ENCODE measurements at regions not wholly inside any gene's neighbourhood (a gene's known extent, or its start where the extent isn't known, plus 50 kb on each side); places are given as distances from the start of the nearest gene placed in this dataset.
"Not testable (repeated sequence)": the region's sequence is repeated elsewhere in the genome, so short reads cannot be mapped to it uniquely, and the experiment has no call there.

DNA sequence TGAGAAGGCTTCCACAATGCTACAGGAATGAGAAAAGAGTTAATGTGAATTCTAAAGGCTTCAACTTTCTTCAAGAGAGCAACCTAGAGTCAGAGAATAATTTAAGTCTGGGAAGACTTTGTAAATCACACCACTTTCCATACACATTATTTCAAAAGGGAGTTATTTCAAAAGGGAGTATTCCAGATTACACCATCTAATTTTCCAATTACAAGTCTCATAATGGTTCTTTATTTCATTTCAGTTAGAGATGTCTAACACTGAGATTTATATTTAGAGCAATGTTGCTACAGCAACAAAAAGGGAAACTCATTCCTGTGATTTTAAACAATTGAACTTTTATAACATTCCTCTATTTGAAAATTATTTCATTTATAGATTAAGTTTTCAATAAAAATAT, 98.8 kb upstream of the DST start:
- no peak for DNase-seq

DNA sequence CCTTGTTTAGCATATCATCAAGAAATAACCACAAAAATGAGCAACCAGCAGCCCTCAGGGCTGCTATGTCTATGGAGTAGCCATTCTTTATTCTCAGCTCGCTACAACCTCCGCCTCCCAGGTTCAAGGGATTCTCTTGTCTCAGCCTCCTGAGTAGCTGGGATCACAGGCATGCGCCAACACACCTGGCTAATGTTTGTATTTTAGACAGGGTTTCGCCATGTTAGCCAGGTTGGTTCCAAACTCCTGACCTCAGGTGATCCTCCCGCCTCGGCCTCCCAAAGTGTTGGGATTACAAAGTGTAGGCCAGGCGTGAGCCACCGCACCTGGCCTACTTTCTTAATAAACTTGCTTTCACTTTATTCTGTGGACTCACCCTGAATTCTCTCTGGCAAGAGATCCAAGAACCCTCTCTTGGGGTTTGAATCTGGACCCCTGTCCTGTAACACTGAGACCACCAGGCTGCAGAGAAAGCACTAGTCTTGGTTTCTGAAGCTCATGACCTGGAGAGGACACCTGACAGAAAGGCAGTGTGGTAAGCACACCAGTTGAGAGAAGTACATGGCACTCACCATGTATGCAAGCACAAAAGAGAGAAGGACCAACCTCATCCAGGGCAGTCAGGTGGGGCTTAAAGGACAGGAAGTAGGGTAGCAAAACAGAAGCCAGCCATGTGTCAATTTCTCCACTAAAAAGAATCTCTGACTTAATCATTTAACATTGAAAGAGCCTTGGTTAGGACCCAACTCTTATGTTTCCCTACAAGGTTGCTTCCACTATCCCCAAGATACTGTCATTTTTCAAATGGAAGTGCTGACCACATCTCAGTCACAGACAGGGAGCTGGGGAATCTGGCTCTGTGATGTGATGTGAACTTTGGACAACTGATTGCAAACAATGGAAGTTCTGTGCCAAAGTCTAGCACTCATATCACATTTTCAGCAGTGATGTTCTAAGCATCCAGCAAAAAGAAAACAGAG, 97.4 kb upstream of the DST start:
- no peak for DNase-seq

DNA sequence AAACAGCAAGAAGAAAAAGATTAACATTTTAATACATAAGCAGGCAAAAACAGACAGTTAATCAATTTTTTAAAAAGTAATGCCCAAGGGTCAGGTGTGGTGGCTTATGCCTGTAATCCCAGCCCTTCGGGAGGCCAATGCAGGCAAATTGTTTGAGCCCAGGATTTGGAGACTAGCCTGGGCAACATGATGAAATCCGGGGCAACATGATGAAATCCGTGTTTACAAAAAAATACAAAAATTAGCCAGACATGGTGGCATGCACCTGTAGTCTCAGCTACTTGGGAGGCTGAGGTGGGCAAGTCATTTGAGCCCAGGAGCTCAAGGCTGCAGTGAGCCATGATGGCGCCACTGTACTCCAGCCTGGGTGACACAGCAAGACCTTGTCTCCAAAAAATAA, 94.1 kb upstream of the DST start:
- DNase-seq = no peak

DNA sequence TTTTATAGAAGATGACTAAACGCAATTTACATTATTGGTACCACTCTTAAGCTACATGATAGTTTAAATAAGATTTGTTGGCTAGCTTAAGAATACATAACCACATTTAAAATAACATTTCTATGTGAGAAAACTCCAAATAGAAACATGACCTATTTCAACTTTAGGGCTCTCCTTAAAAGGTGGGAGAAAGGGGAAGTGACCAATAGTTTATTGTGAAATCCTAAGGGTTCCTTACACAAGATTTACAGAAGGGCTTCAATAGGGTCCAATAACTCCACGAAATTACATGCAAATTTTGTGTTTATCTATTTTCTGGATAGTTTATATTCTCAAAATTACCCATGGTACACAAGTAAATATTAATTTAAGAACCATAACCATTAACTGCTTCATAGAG, 91.6 kb upstream of the DST start:
- no peak for DNase-seq

DNA sequence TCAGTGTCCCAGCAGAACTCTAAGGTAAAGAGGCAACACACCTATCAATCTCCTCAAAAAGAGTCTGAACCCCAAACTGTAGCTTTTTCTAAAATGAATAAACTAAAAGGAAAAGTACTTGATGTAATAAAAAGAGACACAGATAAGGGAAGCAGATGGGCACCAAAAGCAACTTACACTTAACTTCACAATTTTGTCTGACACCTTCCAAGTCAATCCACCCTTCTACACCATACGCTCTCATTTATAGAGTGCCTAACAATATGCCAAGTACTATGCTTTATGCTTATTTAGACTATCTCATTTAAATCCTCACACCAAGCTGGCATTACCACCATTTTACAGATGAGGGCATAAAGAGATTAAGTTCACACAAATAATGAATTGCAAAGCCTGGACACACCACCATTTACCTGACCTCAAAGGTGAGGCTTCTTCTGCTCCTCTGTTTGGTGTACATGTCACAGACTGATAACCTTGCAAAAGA, 90.6 kb upstream of the DST start:
- no peak for DNase-seq

DNA sequence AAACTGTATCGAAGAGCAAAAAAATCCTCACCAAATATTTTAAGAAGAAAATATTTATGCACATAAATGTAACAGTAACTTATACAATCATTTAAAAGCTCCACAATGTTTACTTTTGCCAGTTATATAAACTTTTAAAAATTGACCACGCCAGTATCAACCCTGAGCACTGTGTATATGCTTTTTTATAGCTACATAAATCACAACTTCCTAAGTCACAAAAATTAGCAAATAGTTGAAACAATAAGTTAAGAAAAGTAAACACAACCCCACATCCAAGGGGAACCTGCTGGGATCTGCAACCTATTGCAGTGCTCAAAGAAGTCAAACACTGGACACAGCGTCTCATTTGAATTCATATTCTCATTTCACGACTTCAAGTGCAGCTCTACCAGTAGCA, 89.8 kb upstream of the DST start:
- DNase-seq = no peak

DNA sequence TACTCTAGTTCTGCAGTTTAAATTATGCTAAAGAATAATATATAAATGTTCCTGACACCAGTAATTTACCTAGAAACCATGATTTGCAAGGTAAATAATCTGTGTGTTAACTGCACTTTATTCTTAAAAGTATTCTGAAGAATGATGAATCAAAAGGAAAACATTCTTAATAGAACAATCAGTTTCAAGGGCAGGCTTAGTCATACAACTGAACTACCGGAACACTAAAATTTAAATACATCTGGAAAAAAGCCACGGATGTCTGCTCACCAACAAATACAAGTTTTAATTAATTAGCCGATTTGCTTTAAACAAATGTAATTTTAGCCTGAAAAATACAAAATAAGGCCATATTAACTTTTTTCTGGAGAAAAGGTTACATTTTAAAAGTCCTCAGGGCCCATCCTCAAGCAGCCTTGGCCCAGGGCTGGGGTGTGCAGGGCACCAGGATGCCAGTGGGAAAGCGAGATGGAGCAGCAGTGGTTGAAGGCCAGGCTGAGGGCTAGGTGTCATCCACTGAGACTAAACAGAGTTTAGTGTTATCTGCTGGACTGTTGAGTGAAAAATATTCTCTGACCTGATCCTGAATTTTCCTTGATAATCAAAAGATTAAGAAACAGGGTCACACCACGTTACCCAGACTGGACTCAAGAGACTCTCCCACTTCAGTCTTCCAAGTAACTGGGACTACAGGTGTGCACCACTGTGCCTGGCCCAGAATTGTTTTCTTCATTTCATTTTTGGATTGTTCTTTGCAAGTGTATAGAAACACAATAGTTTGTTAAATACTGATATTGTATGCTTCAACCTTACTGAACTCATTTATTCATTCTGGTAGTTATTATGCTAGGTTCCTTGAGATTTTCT, 88.2 kb upstream of the DST start:
- no peak for DNase-seq

DNA sequence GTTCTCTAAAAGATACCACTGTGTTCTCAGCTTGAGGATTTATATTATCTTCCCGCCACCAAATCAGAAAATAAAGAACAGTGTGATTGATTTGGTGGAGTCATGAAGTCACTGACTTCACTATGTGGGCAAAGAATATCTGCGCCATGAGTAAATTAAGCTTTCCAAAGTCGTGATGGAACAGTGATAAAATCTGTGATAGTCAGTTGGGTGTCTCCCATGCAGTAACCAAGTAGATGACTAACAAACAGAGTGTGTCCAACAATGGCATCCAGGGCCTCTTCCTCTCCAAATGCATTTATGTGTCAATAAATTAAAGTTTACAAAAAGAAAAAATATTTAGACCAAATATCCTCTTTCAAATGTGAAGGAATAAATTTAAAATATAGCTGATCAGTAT, 87.0 kb upstream of the DST start:
- DNase-seq = no peak

DNA sequence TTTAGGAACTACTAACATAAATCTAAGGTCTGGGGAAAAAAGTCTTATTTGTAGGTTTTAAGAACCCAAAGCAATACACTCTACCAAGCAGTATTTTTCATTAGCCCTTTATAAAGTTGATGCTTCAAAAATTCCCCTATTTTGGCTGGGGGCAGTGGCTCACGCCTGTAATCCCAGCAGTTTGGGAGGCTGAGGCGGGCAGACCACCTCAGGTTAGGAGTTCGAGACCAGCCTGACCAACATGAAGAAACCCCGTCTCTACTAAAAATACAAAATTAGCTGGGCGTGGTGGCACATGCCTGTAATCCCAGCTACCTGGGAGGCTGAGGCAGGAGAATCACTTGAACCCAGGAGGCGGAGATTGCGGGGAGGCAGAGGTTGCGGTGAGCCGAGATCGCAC, 86.5 kb upstream of the DST start:
- not testable (repeated sequence) for DNase-seq

DNA sequence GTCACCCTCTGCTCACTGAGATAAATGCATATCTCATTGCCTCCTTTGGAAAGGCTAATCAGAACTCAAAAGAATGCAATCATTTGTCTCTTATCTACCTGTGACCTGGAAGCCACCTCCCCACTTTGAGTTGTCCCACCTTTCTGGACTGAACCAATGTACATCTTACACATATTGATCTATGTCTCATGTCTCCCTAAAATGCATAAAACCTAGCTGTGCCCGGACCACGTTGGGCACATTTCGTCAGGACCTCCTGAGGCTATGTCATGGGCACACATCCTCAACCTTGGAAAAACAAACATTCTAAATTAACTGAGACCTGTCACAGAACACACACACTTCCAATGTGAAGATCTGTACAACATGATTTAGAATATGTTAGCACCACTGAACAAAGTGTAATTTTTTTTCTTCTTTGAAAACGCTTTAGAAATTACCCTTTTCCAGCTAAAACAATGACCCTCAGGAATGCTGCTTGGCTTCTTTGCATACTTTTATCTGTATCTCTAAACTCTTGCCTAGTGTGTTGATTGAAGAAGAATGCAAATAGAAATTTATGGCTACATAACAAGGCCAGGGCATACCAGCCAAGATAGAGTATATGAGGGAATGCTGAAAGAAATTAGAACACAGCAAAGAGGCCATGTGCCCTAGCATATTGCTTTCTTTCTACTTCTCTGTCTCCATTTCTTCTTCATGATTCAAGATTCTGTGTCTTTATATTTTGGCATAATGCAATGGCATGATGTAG, 84.6 kb upstream of the DST start:
- no peak for DNase-seq

DNA sequence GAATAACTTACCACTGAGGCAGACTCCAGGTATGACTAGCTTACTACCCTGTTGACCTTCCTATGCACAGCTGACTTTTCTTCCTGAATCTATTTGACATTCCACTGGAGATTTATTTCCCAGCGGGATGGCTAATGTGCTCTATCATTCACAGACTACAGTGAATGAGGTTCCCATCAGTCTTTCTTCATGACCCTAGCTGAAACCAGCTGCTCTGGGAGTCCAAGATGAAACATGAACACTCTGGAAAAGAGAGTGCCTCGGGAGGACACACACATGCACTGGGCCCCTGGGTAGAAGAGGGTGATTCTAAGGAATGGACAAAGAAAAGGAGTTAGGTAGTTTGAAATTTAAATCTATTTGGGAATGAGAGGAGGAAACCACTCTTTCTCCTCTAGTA, 82.6 kb upstream of the DST start:
- no peak for DNase-seq

DNA sequence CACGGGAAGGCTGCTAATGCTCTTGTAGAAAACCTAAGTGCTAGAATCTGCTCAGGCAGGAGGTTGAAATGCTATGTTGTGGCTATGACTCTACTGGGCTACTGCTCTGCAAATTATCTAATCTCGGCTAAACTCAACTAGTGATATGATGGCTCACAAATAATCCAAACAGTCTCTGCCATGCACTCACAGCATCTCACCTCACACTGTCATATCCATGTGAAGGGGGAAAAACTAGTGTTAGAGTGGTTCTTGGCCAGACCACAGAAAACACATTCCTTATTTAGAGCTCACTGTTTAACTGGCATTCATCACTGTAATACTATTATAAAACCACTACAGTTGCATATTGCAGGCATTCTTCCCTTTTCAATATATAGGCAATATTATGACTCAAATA, 81.8 kb upstream of the DST start:
- DNase-seq = no peak

DNA sequence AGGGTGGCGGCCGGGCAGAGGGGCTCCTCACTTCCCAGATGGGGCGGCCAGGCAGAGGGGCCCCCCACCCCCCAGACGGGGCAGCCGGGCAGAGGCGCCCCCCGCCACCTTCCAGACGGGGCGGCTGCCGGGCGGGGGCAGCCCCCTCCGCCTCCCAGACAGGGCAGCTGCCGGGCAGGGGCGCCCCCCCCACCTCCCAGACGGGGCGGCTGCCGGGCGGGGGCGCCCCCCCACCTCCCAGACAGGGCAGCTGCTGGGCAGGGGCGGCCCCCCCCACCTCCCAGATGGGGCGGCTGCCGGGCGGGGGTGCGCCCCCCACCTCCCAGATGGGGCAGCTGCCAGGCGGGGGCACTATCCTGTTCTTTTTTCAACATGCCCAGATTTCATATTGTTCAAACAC, 78.2 kb upstream of the DST start:
- DNase-seq = no peak

DNA sequence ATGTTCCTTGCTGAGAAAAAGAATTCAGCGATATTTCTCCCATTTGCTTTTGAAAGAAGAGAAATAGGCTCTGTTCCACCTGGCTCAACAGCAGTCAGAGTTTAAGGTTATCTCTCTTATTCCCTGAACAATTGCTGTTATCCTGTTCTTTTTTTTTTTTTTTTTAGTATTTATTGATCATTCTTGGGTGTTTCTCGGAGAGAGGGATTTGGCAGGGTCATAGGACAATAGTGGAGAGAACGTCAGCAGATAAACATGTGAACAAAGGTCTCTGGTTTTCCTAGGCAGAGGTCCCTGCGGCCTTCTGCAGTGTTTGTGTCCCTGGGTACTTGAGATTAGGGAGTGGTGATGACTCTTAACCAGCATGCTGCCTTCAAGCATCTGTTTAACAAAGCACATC, 77.5 kb upstream of the DST start:
- not testable (repeated sequence) for DNase-seq

DNA sequence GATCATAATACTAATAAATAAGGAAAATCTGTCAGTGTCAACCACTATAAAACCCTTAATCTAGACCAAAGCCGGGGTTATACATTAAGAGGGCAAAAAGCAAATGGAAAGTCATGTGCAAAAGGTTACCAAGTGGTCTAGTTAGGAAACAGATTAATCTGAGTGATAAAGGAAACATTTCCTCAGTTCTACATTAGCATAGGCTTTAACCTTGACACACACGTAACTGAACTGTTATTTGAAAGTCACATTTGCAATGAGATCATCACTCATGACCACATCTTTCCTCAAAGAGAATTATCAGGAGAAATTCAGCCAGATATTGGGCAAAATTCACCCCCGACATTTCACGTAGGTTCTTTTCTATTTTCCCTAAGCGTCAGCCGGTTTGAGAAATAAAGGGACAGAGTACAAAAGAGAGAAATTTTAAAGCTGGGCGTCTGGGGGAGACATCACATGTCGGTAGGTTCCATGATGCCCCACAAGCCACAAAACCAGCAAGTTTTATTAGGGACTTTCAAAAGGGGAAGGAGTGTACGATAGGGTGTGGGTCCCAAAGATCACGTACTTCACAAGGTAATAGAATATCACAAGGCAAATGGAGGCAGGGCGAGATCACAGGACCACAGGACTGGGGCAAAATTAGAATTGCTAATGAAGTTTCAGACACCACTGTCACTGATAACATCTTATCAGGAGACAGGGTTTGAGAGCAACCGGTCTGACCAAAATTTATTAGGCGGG, 76.8 kb upstream of the DST start:
- DNase-seq = not testable (repeated sequence)

DNA sequence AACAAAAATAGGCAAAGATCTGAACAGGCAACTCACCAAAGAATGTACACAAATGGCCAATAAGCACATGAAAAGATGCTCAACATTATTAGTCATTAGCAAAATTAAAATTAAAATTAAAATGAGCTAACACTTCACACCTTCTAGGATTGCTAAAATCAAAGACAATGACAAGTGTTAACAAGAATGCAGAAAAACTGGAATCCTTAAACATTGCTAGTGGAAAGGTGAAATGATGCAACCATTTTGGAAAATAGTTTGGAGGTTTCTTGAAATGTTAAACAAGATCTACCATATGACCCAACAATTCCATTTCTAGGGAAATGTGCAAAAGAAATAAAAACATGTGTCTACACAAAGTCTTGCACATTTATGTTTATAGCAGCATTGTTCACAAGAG, 75.5 kb upstream of the DST start:
- DNase-seq = no peak

DNA sequence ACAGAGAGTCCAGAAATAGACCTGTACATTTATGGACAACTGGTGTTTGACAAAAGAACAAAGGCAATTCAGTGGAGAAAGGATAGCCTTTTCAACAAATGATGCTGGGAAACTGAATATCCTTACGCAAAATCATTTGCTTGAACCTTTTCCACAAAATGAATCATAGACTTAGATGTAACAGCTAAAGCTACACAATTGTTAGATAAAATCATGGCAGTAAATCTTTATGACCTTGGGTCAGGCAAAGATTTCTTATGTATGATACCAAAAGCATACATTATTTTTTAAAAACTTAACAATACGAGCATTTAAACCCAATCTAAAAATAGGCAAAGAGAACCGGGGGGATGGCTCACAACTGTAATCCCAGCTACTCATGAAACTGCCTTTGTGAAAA, 73.5 kb upstream of the DST start:
- no peak for DNase-seq

DNA sequence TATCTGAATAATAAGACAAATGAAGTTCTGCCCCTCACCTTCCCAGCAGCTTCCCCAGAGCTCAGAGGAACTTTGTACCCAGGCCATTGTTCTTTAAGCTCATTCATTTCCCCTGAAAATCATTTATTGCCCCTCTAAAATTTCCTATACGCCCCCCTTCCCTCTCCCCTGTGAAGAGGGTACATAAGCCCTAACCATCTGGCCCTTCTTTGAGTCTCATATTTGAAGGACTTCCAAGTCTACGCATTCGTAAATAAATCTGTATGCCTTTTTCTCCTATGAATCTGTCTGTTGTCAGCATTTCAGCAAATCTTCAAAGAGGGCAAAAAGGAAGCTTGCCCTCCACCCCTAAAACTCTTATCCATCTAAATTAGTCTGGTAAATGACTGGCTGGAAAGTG, 73.1 kb upstream of the DST start:
- no peak for DNase-seq

DNA sequence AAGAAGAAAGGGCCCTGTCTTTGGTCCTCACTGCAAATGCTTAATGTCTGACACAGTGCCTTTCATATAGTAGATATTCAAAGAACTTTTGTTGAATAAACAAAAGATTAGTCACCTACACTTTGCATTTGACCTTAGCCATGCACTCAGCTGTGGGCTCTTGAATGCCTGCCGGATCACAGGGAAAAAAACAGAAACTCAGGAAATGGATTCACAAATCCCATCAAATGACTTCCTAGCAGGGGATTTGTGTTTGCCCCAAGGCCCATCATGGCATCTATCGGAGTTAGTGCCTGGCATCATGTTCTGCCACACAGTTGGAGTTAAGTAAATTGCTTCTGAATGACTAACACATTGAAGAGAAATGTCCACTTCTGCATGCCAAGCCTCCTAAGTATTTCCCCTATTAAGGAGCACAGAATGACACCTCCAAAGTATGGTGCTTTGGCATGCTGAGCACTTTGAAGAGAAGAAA, 72.3 kb upstream of the DST start:
- no peak for DNase-seq

DNA sequence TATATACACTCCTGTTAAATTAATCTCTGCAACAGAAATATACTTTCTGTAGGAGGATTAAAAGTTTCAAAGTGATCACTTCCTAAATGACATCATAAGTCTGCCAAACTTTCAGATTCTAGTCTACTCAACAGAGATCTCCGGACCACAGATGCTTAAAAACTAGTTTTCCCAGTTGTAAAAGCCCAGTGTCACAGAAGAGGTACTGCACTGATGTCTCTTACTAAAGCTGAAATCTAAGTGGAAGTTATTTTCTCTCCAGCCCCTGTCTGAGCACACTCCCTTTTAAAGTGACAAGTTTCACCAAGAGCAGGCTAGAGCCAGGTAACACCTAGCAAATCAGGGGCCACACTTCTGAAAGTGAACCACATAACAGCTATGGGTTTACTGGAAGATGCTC, 71.6 kb upstream of the DST start:
- no peak for DNase-seq

DNA sequence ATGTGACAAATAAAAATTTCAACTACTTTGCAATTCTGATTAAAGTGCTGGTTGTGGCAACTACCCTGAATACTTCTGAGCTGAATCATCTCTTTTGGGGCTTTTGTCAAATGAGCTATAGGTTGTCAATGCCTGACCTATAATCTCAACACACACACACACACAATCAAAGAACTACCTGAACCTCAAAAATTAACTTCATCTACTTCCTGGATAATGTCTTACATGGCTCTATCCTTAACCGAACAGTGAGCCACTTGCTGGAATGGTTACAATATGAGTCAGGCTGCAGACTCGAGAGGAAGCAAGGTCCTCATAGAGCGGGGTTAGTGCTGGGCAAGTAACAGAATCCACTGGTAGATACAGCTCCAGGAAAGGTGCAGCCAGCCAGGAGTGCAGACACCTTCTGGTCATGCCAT, 70.6 kb upstream of the DST start:
- no peak for DNase-seq

DNA sequence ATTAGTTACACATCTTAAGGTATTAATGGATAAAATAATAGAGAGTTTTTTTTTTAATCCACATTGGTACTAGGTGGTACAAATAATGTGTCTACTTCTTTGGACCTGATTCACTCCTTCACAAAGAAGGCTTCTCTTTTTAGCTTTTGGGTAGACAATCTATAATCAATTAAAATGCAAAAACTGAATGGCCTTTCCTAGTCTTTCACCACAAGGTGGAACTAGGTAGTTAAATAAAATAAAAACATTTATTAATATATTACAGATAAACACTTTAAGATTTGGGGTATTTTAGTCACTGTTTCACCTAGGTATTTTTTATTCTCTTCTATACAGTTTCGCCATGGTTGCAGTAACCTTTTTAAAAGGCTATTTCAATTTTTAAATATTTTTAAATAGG, 68.3 kb upstream of the DST start:
- DNase-seq = no peak

Data from midbrain (tissue), 1 donor.